Astrocyte (in vitro differentiated cells and primary cell): ENCODE measurements at regions not wholly inside any gene's neighbourhood (a gene's known extent, or its start where the extent isn't known, plus 50 kb on each side); places are given as distances from the start of the nearest gene placed in this dataset.
"Not testable (repeated sequence)": the region's sequence is repeated elsewhere in the genome, so short reads cannot be mapped to it uniquely, and the experiment has no call there.

Experiments used
- CTCF ChIP-seq: IDR thresholded peaks from 2 replicates; pipeline ENCODE4 v1.5.1; 2011; ENCODE audit warnings: low read depth, mild to moderate bottlenecking, inconsistent platforms, low read length, moderate library complexity; ENCODE audit not compliant: insufficient read depth
- EZH2 ChIP-seq: IDR thresholded peaks from 2 replicates; pipeline ENCODE4 v1.6.1; 2012; ENCODE audit warnings: mild to moderate bottlenecking, low read length, inconsistent platforms; ENCODE audit not compliant: insufficient read depth

DNA sequence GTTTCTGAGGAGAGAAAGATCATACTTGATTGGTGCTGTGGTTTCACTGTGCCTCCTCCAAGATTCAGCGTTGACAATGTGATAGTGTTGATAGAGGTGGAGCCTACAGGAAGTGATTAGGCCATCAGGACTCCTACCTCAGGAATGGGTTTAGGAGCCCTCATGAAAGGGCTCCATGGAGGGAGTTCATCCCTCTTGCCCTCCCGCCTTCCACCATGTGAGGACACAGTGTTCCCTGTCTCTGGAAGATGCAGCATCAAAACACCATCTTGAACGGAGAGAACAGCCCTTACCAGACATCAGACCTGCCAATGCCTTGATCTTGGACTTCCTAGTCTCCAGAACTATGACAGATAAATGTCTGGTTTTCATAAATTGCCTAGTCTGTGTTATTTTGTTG lies 156.7 kb downstream of the FOXD4L6 start:
- not testable (repeated sequence) for TF ChIP-seq CTCF, EZH2
